NCI-H446 treated with DMSO at 0.1 percent for 48 hours (cell line): ENCODE measurements at regions not wholly inside any gene's neighbourhood (a gene's known extent, or its start where the extent isn't known, plus 50 kb on each side); places are given as distances from the start of the nearest gene placed in this dataset.
"Not testable (repeated sequence)": the region's sequence is repeated elsewhere in the genome, so short reads cannot be mapped to it uniquely, and the experiment has no call there.

Experiments used
- DNase-seq: peaks from one replicate; lab custom pipeline; 2025; lab: John Stamatoyannopoulos, UW

DNA sequence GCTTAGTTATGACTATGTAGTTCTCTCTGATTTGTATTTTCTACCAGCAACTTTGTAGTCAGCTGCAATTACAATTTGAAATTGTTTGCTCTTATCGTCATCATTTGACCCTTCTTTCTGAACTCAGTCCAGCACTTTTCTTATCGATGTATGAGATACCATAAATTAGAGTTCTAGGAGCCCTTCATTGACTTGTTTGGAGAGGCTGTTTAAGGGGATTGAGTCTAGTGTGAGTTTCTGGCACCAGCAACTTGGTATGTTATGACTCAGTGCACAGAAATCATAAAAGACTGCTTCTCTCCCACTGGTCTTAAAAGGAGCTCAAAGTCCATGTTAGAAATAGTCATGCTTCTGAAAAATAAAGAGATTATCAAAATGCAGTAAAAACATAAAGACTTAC is 190.3 kb downstream of the TENT5A start:
- DNase-seq = no peak

DNA sequence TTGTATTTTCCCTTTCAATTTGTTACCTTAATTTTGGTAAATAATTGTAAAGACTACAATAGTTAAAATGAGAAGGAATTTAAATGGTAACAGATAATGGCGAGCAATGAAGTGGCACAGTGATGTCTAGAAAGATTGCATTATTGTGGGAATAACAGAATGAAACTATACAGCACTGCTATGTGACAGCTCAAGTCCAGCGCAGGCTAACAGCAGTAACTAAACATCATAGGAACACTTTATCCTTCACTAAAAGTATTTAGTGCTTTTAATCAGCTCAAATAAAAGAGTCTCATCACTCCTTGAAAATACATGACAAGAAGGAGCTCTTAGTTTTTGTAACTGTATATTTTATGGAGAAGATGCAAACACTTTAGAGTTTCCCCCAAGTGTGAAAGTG is 190.8 kb downstream of the TENT5A start:
- no peak for DNase-seq

DNA sequence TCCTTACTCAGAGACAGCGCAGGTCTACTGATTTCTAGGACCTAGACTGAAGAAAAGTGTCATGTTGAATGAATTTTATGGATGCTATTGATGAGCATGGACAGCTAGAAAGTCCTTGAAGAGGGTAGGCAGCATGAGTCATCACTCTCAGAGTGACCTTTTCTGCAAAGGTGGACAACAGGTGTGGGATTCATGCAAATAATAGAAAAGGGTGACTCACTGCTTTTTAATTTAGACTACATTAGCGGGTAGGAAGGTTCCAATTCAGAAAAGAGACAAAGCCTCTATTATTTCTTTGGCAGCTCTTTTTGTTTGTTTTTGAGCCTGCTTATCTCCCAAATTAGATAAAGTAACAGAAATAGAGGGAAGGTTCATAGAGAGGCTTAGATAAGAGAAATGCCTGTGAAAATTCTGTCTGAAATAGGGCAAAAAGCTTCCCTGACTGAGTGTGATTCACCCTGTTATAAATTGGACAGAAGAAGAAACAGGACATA is 191.4 kb downstream of the TENT5A start:
- no peak for DNase-seq

DNA sequence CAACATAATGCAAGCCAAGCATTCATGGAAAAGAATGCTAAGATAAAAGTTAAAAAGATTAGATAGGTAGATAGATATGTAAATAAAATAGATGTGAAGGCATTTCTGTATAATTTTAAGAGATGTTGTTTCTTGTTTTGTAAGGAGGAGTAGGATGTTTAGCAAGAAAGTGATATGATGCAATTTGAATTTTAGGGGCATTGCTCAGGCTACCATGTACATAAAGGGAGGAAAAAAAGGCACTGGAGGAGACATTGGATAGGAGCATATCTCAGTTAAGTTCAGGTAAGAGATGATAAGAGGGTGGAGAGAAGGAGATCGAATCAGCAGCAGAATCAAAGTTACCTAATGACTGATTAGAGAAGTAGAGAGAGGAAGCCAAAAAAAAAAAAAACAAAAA is 194.7 kb downstream of the TENT5A start:
- DNase-seq = no peak

DNA sequence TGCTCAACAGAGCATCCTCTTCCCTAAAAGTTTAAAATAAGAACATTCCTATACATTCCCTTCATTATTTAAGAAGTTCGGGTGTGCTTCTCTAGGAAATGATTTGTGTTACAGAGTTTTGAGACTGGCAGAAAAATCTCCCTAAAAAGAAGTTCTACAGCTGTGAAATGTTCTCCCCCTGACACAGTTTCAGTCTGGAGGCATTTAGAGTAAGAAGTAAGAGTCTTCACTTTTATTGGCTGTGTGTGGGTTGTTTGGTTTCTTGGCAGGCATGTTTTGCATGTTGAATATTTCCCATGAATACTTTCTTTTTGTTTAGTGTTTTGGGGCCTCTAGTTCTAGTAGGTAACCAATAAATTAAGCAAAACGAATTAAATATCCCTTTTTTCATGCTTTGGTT is 195.9 kb downstream of the TENT5A start:
- DNase-seq = no peak

DNA sequence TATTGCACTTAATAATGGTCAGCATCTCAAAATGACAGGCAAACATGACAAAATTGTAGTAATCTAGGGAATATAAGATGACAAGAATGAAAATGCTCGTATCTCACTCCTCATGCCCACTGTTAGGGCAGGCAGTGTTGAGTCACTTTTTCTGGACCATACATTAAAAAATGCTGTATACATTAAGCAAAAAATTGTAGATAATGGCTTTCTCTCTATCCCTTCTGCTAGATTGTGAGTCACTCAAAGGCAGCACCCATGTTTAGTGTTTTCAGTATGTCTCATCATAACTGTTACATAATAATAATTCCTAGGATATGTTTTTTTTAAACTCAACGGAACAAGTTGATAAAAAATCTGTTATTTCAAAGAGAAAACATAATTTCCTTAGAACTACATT is 199.3 kb downstream of the TENT5A start:
- DNase-seq = no peak

DNA sequence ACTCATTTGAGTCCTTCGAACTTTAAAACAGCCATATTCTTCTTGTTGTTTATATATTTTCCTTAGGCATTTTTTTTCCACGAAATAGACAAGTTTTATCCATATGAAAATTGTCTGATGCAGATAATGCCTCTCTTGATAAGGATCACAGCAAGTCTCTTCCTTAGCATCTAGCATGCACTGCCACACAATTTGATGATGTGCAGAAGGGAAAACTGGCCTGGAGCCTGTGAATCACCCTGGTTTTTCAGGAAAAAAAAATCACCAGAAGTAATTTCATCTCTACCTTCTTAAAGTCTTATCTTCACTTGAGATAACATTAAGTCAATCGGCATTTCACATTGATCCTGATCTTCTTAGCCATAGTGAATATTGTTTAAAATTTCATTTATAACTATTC is 199.8 kb downstream of the TENT5A start:
- no peak for DNase-seq

DNA sequence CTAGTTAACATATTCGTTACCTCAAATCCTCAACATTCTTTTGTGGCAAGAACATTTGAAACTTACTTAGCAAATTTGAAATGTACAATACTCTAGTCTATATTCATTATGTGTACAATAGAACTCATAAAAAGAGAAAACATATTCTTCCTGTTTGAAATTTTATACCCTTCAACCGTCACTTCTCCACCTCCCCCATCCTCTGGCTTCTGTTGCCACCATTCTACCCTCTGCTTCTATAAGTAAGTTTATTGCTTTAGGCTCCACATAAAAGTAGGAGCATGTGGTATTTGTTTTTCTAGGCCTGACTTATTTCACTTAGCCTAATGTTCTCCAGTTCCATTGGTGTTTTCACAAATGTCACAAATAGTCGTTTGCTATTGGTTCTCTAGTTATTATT is 205.3 kb downstream of the TENT5A start:
- DNase-seq = no peak

DNA sequence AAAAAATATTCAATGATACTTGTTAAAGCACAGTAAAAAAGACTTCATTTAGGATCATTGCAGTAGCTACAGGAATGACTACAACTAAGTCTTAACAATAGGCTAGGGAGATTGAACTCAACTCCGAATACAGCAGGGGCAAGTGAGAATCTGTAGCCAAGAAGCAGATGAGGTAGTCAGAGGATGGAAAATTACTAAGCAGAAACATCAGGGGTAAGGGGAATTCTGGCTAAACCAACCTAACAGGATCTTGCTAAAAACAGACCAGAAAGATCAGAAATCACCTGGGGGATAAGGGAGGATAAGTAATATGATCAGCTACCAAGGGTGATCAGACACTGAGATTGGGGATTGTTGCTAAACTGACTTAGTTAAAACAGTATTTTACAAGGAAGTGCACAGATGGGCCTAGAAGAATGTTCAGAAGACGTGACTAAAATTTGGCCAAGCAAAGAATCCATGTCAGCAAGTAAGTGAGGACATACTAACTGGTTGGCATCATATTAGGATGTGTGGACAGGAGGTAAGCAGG is 217.5 kb downstream of the TENT5A start:
- DNase-seq = no peak

DNA sequence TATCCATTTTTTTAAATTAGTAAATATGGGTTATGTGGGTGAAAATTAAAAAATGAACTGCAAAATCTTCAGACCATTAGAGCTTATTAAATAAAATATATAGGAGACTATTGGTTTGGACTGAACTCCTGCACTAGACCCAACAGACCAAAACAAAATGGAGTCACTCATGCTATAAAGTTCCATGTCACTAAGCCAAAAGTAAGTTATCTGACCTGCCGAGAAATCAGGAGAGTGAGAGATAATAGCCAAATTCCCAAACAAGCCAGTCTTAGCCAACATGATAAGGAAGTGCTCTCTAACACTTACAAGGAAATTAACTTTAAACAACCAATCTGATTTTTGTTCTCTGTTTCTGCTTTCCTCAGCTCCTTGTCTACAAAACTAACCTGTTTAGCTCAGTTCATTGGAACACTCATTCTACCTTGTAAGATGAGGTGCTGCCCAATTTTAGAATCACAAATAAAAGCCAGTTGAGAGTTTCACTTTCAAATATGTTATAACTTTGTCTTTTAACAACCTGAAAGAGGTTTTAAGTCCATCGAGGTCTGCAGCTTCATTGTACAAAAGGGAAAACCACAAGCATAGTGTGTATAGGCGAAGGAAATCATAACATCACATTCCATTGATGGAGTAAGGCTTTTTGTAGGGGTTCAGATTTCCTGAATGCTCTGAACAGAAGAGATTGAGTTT is 220.5 kb downstream of the TENT5A start:
- DNase-seq = no peak

DNA sequence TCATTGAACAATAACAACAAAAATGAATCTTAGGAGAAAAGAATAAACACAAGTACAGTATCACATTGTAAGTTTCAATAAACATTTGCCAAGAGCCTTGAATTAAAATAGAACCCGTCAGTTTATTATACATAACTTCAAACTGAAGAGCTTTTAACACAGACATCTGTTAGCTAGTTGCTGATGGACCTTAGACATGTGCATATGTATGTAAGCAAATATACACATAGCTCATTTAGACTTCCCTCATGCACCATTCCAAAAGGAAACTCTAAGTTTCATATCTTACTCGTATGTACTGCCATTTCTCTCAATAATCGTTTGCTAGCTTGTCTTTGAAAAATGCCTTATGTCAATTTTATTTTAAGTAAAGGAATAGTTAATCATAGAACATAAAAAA is 235.0 kb downstream of the TENT5A start:
- DNase-seq = no peak

DNA sequence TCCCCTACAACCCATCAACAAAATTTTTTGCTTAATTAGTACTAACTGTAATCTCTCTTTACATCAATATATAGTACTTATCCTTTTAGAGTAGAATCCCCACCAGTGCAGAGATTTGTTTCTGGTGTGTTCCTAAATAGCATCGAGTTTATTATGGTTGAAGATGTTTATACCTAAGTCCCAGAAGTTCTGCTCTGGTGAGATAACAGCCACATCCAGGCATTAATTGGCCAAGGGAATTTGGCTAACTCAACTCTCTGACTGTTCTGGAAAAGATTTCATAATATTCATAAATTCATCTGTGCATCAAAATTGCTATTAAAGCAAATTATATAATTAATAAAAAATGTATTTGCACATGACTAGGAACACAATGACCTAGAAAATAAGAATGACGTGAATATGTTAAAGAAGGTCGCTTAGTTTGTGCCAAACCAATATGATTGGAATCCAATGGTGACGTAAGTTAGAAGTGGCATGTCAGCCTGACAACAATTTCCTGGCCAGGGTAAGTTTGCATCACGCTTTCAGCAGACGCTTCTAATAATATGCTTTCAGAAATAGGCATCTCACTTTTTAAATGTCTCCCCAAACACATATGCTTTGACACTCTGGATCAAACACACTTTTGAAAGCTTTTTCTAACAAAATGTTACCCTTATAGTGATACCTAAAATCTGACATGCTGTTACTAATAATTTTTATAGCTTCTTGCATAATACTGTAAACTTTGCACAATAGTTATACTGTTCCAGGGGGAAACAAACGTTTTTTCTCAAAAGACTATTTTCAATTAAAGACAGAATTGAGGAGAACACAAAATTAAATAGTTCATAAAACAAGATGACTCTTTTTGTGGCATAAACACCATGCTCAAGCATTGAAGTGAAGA is 236.7 kb downstream of the TENT5A start:
- no peak for DNase-seq

DNA sequence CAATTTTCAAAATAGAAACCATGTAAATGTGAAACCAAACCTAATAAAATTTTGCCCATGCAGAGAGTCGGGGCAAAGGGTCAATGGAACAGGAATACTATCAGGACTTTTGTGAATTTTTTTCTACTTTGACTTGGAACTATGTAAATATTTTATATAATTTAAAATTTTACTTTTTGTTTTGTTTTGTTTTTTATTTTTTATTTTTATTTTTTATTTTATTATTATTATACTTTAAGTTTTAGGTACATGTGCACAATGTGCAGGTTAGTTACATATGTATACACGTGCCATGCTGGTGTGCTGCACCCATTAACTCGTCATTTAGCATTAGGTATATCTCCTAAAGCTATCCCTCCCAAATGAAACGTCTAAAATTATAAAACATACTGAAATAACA is 238.3 kb downstream of the TENT5A start:
- not testable (repeated sequence) for DNase-seq

DNA sequence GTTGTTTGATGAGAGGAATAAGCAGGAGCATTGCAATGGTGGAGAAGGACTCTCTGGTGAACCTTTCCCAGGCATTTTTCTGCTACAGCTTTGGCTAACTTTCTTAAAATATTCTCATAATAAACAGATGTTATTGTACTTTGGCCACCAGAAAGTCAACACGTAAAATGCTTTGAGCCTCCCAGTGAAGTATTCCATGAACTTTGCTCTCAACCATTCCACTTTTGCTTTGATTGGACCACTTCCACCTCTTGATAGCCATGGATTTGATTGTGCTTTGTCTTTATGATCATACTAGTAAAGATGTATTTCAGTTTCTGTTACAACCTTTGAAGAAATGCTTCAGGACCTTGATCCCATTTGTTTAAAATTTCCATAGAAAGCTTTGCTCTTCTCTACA is 241.1 kb downstream of the TENT5A start:
- DNase-seq = no peak

DNA sequence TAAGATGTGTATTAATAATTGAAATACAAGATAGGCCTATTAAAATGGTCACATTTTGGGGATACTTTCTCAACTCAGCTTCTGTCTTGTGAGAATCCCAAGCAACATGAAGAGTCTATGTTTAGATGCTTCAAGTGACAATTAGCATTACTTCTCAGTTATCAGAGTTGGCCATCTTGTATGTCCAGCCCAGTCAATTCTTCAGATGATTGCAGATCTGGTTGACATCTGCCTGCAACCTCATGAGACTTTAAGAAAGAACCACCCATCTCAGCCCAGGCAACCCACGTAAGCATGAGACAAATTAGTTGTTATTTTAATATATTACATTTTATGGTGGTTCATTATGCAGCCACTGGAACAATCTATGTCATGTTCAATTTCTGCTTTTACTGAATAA is 256.5 kb downstream of the TENT5A start:
- no peak for DNase-seq

DNA sequence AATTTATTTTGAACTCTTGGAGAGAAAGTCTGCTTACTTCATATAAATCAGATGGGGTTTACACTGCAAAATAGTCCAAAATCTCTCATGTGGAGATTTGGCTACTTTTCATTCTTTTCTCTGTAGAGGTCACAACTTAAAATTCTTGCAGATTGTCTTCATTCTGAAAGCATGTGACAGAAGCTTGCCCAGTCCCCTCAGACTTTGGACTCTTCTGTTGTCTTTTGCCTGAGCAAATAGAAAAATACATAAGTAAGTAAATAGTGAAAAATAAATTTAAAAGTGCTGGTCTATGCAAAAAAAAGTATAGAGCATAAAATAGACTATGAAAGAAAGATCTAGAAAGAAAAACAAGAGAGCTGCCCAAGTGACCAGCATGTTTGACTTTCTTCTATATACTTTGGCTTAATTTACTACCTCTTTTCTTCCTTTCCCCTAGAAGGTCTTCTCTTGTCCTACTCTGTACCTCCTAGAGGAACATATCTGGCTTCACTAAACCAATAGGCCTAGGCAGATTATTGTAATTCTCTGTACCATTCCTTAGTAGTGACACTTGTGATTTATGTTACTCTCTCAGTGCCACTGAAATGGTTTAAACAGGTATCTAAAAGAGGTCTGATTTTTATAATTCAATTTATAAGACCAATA is 260.9 kb downstream of the TENT5A start:
- no peak for DNase-seq

DNA sequence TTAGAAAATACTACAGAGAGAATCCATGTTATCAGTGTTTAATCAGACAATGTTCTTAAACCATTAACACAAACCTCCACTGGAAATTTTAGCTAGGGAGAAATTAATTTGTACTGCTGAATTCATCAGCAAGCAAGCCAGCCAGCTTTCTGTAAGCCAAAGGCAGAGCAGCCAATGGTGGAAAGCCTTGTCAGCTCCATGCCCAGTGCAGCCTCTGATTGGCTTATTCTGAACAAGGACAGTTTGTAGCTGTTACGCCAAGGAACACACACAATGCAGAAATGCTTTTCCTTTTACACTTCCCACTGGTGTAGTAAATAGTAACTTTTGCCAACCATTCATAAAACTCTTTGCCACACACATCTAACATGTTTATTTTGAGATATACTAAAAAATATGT is 265.0 kb downstream of the TENT5A start:
- no peak for DNase-seq

DNA sequence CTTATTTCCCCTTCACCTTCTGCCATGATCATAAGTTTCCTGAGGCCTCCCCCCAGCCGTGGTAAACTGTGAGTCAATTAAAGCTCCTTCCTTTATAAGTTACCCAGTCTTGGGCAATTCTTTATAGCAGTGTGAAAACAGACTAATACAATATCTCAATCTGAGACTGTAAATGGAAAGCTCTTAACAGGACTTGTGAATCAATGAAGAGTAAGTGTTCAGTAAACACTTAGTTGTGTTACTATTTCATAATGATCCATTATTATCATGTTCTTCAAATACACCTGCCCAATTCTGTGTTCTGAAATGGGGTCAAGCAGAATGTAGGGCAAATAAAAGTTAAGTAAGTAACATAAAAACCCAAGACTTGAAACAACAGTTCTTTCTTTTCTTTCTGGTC is 266.2 kb downstream of the TENT5A start:
- no peak for DNase-seq

DNA sequence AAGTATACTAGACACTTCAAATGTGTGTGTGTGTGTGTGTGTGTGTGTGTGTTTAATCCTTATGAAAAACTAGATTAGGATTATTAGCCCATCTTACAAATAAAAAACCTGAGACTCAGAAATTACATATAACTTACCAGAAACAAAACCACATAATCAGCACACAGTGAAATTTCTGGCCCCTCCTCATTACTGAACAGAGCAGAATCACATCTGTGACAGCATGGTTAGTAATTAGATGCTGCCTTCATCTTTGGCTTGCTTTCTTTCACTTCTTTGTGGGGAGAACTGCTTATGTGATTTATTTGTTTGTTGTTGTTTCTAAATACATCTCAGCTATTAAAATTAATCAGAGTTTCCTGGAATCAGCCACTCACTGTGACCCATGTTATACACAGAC is 267.1 kb downstream of the TENT5A start:
- DNase-seq = no peak

DNA sequence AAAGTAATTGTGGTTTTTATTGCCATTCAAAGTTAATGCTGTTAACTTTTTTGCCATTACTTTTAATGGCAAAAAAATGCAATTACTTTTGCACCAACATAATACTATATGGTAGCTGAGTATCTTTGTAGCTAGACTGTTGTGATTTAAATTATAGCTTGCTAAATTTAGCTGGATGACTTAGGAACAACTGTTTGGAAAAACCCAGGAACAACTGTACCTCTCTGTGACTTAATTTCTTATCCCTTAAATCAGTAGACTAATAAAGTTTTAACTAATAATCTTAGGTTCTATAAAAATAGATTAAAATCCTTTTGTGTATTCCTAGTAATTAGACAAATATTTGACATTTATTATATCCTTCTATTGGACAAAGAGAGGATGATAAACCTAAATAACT is 268.2 kb downstream of the TENT5A start:
- DNase-seq = no peak

DNA sequence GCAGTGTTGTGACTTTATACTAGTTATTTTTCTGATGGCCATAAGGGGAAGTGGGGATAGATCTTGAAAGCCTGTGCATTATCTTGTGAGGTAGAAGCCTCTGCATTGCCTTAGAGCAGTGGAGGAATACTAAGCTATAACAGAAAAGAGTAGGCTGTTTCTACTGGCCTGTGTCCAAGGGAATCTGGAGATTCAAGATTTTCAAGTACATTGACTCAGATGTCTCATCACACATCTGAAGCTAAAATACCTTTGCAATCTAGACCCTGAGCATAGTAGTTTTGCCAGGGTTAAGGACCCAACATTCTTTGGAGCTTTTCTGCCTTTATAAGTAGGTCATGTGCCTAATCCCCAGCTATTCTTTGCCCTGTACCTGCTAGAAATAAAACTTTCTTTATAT is 272.3 kb downstream of the TENT5A start:
- no peak for DNase-seq

DNA sequence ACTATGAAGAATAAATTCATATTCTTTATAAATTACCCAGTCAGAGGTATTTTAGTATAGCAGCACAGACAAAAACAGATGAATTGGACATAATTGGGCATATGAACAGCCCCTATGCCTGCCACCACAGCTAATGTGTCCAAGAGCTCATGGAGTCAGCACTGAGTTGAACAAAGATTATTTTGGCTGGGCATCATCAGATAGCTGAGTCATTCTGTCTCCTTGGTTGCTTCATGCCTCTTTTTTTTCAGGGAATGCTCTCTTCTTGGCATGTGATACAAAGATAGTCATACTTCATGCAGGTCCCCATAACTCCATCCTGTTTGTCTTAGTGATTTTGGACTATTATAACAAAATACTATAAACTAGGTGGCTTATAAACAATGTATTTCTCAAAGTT is 275.6 kb downstream of the TENT5A start:
- DNase-seq = no peak

DNA sequence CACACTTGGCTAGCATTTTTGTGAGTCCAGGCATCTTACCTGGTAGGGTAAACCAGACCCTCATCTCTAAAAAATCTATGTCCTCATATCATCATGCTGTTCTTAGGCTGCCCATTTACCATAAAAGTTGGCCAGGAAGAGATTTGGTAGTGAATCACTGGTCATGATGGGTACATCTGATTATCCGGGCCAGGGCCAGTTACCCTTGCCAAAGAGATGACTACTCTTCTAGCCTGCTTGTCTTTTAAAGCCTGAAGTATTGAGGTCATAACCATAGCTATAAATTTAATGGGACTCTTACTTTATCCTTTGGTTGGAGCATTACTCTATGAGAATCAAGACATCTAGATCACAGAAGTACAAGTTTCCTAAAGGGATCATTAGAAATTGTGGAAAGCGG is 276.8 kb downstream of the TENT5A start:
- DNase-seq = no peak
